ENCODE measurements at regions not wholly inside any gene's neighbourhood (a gene's known extent, or its start where the extent isn't known, plus 50 kb on each side); places are given as distances from the start of the nearest gene placed in this dataset.

DNA sequence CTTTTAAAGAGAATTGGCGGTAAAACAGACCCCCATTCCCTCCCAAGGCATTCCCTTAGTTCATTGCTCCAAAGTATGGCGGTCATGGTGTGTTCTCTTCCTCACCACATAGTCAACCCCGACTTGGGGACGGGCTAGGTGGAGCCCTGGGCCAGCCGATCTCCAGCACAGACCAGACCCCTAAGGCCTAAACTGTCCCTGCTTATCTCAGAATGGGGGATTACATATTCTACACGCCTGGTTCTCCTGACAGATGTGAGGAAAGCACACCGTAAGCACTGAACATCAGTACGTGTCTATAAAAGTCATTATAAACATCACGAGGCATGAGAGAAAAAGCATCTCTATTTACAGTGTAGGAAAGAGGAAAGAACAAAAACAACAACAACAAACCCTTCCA is 244.5 kb upstream of the STT3B start:
- TF ChIP-seq, protein P1, sequence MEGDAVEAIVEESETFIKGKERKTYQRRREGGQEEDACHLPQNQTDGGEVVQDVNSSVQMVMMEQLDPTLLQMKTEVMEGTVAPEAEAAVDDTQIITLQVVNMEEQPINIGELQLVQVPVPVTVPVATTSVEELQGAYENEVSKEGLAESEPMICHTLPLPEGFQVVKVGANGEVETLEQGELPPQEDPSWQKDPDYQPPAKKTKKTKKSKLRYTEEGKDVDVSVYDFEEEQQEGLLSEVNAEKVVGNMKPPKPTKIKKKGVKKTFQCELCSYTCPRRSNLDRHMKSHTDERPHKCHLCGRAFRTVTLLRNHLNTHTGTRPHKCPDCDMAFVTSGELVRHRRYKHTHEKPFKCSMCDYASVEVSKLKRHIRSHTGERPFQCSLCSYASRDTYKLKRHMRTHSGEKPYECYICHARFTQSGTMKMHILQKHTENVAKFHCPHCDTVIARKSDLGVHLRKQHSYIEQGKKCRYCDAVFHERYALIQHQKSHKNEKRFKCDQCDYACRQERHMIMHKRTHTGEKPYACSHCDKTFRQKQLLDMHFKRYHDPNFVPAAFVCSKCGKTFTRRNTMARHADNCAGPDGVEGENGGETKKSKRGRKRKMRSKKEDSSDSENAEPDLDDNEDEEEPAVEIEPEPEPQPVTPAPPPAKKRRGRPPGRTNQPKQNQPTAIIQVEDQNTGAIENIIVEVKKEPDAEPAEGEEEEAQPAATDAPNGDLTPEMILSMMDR (conservative IDR thresholded peaks at IDR 0.05; ENCODE audit: low read length): no peak
- no peak for TF ChIP-seq EZH2phosphoT487 (IDR thresholded peaks at IDR 0.05; ENCODE audit: borderline replicate concordance)

Measured in Loucy (cell line).